IPS DF 4.7 (cell line): ENCODE measurements at regions not wholly inside any gene's neighbourhood (a gene's known extent, or its start where the extent isn't known, plus 50 kb on each side); places are given as distances from the start of the nearest gene placed in this dataset.

ENCODE experiments used
- DNase-seq: peaks from one replicate; pipeline ENCODE4 v3.0.0-alpha.2; 2013; ENCODE audit warnings: low spot score; ENCODE audit errors: extremely low read depth

- DNase-seq = no peak
Measured at GRCh38 chr5:2049876-2050275, 167.2 kb upstream of the IRX4 start.

GRCh38 chr5:2048664-2049063, 165.9 kb upstream of the IRX4 start:
- no peak for DNase-seq

- no peak for DNase-seq
Measured at GRCh38 chr5:2047341-2047927, 164.7 kb upstream of the IRX4 start.

GRCh38 chr5:2044041-2044440, 161.3 kb upstream of the IRX4 start:
- DNase-seq = no peak

- no peak for DNase-seq
Measured at GRCh38 chr5:2039180-2039531, 156.4 kb upstream of the IRX4 start.

GRCh38 chr5:2038321-2039179, 155.8 kb upstream of the IRX4 start:
- no peak for DNase-seq

GRCh38 chr5:2036885-2037284, 154.2 kb upstream of the IRX4 start:
- DNase-seq = no peak

- no peak for DNase-seq
Measured at GRCh38 chr5:2032432-2032831, 149.7 kb upstream of the IRX4 start.

- DNase-seq = no peak
Measured at GRCh38 chr5:2031581-2031980, 148.9 kb upstream of the IRX4 start.

- no peak for DNase-seq
Measured at GRCh38 chr5:2030131-2030530, 147.4 kb upstream of the IRX4 start.

GRCh38 chr5:2029206-2029605, 146.5 kb upstream of the IRX4 start:
- no peak for DNase-seq

GRCh38 chr5:2027790-2028189, 145.1 kb upstream of the IRX4 start:
- DNase-seq = no peak

GRCh38 chr5:2024986-2025721, 142.4 kb upstream of the IRX4 start:
- DNase-seq = no peak

GRCh38 chr5:2023196-2023595, 140.5 kb upstream of the IRX4 start:
- DNase-seq = no peak

GRCh38 chr5:2022436-2022835, 139.7 kb upstream of the IRX4 start:
- no peak for DNase-seq

GRCh38 chr5:2021484-2022176, 138.9 kb upstream of the IRX4 start:
- no peak for DNase-seq

GRCh38 chr5:2020730-2021129, 138.0 kb upstream of the IRX4 start:
- DNase-seq = no peak

GRCh38 chr5:2019716-2020115, 137.0 kb upstream of the IRX4 start:
- DNase-seq = no peak

GRCh38 chr5:2018390-2018724, 135.6 kb upstream of the IRX4 start:
- DNase-seq = no peak

GRCh38 chr5:2017540-2018389, 135.0 kb upstream of the IRX4 start:
- no peak for DNase-seq

- DNase-seq = no peak
Measured at GRCh38 chr5:2015961-2016360, 133.2 kb upstream of the IRX4 start.
